GM12873 (cell line): ENCODE measurements at regions not wholly inside any gene's neighbourhood (a gene's known extent, or its start where the extent isn't known, plus 50 kb on each side); places are given as distances from the start of the nearest gene placed in this dataset.

Experiments
- CTCF ChIP-seq: IDR thresholded peaks from 2 replicates; pipeline ENCODE4 v1.5.1; 2012; ENCODE audit warnings: low read depth, mild to moderate bottlenecking, moderate library complexity, low read length, control low read depth; ENCODE audit not compliant: insufficient read depth; ENCODE audit errors: missing control alignments

- no peak for TF ChIP-seq CTCF
Measured at GRCh38 chr21:28663111-28663693, 329.5 kb downstream of the LTN1 start.

GRCh38 chr21:28657566-28657965 is 335.1 kb downstream of the LTN1 start:
- no peak for TF ChIP-seq CTCF

- TF ChIP-seq CTCF: no peak
Measured at GRCh38 chr21:28655471-28655870, 337.2 kb downstream of the LTN1 start.

- TF ChIP-seq CTCF: no peak
Measured at GRCh38 chr21:28654406-28654805, 338.3 kb downstream of the LTN1 start.

GRCh38 chr21:28644762-28645161 is 347.9 kb downstream of the LTN1 start:
- no peak for TF ChIP-seq CTCF

GRCh38 chr21:28642891-28643290 is 349.8 kb downstream of the LTN1 start:
- no peak for TF ChIP-seq CTCF

GRCh38 chr21:28641731-28642130 is 350.9 kb downstream of the LTN1 start:
- no peak for TF ChIP-seq CTCF
